Skin of body (tissue), 1 donor: ENCODE measurements at regions not wholly inside any gene's neighbourhood (a gene's known extent, or its start where the extent isn't known, plus 50 kb on each side); places are given as distances from the start of the nearest gene placed in this dataset.
"Not testable (repeated sequence)": the region's sequence is repeated elsewhere in the genome, so short reads cannot be mapped to it uniquely, and the experiment has no call there.

Source experiments
- DNase-seq: peaks from one replicate; lab custom pipeline; 2025; lab: John Stamatoyannopoulos, UW

DNA sequence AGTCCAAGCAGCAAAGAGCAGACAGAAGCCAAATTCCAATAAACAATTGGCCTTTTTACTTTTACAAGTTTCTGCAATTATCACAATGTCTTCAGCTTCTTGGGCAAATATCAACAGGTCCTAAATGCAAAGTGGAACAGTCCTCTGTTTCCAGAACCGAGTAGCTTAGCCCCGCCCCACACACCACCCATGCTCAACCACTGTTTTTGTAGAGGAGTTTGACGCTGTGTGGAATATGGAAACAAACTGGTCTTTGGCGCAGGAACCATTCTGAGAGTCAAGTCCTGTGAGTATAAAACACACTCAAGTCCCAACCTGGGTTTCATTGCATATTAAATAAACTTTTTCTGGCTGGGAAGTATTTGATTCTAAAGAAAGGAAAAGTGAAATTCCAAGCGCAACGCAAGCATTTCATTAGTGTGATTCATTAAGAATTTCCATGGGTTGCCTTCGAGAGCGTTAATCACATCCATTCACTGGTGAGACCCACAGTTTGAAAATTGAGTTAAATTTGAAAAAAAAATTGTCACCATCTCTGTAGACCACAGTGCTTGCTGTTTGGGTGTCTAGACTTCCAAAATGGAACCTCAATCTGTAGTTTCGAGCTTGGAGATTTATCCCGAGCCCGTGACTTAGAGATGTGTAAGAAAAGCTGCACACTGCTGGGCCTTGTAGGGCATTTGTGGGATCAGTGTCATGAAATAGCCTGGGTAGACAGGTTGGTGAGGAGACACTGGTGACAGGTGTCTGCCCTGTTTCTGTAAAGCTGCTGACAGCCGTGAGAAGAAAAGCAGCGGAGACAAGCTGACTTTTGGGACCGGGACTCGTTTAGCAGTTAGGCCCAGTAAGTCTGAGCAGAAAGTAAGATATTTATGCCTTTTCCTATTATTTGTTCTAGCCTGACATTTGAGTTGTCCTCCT, 96.1 kb downstream of the DAD1 start:
- DNase-seq = no peak

DNA sequence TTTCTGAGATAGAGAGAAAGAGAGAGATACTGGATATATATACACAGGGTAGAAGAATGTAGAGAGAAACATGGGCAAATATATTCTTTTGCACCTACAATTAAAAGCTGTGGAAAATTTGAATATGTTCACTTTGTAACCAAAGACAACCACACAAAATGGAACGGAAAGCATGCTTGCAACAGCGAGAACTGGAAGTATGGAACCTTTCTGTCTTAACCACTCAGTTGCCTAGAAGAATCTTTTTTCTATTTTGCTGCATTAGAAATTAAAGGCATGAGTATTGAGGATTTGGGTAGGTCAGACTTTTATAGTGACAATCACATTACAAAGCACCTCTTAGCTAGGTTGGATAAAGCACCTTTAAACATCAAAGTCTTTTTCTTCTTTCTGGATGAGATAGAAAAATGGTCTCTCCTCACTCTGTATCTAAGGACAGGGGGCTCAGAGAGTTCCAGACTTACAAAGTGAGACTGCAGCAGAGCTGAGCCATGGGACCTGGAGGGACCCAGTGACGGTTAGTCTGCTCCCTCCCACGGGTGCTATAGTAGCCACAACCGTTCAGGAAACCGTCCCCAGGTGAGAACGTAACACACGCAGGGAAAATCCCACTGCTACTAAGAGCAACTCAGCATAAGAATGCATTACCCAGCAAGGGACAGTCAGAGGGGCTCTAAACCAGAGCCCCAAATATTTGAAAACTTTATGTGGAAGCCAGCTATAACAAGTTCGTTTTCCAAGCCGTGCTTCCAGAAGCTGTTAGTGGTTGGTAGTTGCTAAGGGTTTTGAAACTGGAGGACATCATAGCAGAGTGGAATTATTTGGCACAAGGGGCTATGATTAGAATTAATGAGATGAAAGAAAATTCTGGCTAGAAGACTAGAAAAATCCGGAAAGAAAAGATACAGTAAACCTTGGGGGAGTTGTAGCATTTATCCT, 97.1 kb downstream of the DAD1 start:
- no peak for DNase-seq

DNA sequence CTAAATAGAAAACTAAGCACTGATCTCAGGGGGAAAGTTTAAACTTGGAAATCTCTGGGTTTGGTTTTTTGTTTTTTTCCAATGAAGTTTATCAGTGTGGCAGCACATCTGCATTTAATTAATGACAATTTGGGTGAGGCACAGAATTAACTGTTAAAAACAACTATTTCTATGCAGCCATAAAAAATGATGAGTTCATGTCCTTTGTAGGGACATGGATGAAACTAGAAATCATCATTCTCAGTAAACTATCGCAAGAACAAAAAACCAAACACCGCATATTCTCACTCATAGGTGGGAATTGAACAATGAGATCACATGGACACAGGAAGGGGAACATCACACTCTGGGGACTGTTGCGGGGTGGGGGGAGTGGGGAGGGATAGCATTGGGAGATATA, 98.0 kb downstream of the DAD1 start:
- DNase-seq = not testable (repeated sequence)

DNA sequence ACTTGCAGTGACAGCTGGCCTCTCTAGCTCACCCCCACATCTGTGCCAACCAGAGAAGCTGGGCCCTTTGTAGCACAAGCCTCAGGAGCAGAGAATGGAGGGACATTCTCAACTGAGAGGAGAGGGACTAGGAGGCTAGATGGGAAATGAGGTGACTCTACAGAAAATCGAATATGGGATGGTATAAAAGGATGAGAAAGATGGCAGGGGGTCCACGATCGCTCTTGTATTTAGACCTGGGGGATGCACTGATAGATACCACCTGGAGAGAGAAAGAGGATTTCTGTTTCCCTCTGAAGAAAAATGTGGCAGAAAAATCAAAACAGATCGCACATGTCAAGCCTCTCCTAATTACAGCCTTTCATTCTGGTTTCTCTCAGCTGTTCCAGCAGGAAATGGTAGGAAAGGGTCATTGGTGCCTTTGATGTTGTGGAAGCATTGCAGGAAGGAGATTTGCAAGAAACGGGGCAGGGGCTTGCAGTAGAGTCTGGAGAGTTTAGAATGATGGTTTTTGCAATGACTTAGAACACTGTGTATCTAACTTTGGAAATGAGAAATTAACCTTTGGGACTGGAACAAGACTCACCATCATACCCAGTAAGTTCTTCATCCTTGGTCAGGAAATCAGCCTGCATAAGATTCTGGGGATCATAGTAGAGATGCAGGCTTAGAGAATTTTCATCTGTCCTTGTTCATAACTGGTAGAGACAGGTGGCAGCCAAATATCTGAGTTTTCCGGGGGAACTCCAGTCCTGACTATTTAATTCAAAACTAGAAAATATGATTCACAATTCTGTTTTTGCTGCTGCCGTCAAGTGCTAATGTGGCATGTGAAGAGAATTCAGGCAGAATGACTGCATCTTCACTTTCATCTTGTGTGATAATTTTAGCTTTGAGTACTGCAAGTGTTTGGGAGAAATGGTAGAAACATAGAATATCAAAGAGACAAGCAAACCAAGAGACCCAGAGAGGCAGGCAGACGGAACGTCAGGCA, 98.8 kb downstream of the DAD1 start:
- no peak for DNase-seq

DNA sequence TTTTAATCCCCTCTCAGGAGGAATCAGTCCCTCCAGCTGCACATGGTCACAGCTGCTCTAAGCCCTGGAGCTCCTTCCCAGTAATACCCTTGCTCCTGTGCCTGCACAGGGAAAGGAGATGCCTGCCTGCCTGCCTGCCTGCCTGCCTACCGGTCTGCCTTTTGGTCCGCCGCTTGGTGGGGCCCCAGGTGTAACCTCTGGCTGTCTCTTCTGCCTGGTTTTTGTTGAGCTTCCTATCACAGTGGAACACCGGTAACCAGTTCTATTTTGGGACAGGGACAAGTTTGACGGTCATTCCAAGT, 99.8 kb downstream of the DAD1 start:
- no peak for DNase-seq

DNA sequence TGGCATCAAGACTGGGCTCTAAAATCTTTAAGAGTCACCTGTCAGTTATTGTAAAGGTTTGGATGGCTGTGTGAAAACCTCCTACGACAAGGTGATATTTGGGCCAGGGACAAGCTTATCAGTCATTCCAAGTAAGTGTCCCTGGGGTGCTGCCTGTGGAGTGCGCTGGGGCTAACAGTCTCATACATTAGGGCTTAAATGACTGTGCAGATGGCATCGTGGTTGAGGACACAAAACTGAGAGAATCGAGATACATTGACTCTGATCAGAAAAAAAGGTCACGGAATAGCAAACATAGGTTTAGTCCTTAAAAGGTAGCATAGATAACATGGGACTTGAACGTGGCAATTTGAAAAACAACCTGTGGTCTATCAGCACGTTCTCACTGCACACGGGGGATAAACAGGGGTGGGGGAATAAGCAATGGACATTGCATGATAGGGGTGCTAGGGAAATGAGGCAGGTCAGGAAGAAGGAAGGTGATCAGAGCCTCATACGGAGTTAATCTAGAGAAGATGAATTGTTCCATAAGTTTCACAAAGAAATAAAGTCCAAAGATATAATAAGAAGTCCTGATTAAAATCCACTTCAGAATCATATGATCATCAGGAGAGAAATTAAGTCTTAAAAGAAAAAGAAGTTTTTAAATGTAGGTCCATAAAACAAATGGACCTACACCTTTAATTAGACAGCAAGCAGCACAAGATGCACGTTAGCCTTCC, 100.3 kb downstream of the DAD1 start:
- no peak for DNase-seq

DNA sequence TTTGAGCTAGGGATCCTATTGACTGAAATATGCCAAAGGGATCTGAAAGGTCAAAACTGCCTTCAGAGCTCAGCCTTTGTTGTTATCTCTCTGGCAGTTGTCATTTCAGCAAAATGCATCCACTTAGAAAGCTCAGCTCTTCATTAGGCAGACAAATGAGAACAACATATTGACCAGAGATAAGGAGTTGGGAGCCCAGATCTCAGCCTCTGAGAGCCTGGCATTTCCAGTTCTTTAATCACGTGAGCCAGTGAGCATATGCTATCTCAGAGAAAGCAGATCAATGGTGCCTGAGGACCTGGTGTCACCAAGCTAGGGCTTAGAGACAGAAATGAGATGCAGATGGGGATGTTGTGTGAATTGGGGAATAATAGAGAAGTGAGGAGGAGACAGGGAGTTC, 101.1 kb downstream of the DAD1 start:
- no peak for DNase-seq

DNA sequence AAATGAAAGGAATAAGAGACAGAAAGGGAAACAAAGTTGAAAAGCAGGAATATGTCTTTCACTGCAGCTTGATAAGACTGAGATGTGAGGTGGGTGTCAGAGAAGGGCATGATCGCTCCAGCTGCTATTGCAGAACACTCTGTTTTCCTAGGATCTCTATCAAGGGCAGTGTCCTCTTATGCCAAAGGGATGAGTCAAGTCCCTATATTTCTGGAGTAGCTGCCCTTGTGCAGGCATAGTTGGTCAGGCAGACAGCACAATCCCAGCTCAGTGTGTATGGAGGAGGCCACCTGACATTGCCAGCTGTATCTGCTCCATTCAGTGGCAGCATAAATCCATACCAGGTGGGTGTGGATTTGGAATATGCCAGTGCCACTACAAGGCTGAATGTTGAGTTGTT, 101.6 kb downstream of the DAD1 start:
- DNase-seq = no peak

DNA sequence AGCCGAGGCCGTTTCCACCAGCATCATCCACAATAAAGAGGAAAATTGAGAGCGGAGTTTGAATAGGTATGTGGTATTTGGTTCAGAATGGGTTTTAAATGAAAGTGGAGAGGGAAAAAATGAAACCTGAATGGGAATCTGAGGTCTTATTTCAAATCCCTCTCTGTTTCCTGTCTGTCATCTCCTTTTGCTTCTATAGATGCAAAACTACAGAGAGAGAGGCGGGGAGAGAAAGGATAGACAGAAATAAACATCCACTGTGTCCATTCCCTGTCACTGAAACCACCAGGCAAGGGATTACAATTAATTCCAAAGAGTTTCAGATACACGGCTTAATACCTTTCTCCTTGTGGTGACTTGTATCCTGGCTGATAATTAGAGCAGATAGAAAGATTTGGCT, 102.3 kb downstream of the DAD1 start:
- DNase-seq = no peak

DNA sequence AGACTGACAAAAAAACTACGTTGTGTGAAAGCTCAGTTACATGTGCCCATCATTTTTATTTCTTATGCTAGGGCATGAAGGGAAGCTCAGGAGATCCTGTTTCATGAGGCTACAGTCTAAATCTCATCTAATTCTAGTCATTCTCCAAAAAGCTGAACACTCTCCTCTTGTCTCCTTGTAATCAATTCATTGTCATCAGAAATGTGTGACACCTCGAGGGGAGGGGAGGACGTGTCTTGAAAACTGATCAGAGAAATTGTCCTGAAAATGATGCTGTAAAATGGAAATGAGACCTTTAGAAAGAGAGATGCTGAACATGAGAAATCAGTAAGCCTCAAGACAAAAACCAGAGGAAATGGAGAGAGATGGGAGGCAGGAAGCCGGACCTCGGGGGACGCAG, 103.4 kb downstream of the DAD1 start:
- DNase-seq = no peak

DNA sequence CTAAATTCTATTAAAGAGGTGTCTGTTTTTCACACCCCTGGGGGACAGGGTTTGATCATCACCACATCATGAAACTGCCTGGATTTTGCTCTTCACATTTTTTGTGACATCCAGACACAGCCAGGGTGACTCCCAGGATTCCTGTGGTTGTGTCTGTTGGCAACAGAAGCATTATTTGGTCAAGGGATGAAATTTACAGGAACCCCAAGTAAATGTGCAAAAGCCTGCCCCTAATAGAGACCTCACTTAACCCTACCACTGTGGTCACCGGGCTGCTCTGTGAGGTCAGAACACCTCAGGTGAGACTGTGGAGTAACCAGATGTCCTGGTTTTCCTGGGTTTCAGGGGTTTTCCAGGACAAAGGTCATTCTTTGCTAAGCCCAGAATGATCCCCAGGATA, 103.8 kb downstream of the DAD1 start:
- DNase-seq = no peak

DNA sequence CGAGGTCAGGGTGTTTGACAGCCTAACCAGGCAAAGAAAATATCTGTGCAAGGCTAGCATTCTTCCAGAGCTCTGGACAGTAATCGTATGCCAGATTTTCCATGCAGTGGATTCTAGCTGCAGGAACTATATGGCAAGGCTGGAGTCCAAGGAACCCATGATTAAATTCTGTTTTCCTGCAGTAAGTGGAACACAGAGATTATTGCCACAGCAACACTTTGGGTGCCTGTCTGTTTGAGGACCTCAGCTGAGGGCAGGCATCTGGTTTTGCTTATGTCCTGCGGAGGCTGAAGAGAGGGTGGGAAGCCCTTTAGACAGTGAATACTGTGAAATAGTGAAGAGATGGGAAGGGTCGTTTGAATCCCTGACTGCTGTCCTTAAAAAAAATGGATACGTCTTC, 104.4 kb downstream of the DAD1 start:
- peak; percentile 18 for DNase-seq

DNA sequence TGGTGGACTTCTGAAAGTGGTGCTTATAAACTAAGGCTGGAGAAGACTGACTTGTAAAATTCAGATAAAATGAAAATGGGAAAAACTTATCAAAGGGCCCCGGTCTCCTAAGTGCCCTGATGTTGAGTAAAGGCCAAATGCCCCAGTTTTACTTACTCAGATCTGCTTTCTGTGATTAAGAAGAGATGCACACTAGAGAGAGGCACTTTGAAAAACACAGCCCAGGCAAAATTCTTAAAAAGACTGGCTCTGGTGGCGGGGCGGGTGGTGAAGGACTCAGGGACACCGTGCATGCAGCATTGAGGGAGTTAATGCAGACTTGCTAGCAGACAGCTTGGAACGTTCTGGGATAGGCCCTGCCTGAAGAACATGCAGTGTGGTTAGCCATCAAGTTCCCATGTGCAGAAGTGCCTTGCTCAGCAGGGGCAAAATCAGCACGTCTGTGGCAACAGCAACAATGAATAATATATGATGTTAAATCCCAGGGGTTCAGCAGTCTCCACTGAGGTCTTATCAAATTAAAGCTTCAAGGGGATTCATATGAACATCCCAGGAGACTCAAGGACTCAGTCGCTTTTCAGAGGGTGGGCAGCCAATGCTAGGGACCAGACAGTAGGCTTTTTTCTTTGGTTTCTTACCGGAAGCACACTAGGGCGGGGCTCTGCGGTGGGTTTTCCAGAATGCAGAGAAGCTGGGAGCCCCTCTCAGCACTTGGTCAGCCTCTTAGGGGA, 105.0 kb downstream of the DAD1 start:
- no peak for DNase-seq

DNA sequence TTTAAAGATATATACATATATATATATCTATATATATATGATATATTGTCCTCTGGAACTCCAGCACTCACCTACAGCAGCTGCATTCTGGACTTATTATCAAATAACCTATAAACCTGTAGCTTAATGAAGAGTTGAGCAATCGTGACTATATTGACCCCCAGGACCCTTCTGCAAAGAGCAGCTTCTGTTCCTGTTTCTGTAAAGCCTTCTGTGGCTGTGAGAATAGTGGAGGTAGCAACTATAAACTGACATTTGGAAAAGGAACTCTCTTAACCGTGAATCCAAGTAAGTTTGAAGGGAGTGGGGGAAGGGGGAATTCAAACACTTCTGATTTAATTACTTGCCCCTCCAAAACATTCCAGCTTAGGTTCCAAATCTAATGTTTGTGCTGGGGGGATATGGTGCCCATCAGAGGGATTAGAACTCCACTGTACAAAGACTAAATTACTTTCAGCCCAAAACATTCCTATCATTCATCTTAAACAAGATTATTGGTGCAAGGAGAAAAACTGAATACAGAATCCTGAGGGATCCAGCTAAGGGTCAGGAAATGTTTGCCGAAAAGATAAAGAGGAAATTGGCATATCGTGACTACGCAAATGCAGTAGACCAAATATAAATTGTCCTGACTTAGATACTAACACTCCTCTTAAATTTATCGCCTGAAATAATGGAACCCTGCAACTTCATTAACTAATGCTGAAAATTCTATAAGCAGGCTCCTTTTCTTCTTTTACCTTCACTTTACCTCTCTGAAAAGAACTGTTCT, 106.1 kb downstream of the DAD1 start:
- no peak for DNase-seq

DNA sequence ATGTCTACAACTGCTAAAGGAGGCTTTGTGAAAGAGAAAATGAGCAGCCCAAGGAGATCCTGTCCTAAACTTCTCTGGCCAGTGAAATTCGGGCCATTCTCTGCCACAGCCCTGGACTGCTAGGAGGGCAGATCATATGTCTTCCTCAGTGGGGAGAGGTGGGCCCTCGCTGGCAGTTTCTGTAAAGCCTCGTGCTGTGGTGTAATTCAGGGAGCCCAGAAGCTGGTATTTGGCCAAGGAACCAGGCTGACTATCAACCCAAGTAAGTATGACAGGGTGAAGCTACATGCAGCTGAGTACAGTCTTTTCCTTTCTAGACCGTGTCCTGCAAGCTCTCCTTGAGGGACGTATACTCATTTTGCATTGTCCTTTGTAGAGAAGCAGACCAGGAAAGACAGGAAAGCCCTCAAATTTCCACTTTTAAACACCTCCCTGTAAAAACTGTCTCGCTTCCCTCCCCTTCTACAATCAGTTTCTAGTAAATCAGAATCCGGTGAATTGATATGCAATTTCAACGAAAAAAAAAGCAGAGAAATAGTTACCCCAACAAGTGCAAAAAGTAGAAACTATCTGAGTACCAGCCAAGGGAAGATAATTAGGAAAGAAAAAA, 106.8 kb downstream of the DAD1 start:
- no peak for DNase-seq

DNA sequence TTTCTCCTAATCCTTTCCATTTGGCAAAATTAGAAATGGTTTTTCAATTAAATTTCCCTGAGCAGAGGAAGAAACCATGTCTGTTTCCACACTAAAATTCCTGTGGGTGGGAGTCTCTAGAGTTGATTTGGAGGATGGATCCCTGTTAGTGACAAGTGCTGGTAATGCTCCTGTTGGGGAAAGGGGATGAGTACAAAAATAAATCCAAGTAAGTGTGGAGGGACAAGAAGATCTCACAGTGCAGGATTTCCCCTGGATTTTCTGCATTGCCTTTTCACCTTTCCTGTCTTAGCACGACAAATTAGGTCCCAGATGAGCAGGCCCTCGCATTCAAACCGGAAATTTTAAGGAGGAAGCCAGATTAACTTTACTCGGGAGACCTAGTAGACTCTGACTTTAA, 107.5 kb downstream of the DAD1 start:
- peak; percentile 55 for DNase-seq

DNA sequence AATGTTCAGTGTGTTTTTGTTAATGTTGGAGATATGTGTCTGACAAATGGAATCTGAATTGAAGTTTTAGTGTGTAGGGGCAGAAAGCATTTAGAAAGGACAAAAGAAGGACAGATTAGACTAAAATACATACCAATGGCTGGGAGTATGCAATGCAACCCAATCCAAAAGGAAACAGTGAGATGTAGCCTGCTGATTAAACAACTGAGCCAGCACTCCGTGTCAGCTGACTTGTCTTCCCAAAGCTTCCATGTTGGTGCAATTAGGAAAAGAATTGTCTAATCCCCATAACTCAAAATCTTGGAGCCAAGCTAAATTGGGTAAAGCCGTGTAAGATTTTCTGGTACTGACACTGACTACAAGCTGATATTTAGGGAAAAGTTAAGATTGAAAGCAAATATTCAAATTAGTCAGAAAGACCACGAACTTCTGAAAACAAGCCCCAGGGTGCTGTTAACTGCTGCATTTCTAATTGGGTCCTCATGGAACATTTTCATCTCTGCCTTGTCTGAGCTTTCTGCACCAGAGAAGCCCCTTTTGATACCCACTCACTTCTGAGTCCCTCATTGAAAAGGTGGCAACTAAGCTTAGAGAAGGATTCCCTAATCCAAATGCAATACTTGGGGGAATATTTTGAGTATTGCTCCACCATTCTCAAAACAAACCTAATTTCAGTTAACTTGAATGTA, 109.1 kb downstream of the DAD1 start:
- peak; percentile 92 for DNase-seq

DNA sequence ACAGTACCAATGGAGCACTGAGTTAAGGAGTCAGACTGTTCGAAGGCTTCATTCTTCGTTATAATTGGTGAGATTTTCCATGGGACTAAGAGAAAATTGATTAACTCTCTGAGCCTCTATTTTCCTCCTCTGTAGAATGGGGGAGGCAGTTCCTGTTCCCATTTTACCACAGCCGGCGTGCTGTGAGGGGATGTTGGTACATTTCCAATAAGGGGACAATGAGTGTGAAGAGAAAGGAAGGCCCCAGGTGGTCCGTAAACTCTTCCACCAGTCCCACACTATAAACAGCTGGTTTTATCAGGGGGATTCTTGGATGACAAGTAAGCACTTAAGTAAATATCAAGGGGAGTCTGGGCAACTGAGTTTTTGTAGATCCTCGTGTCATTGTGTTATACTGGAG, 109.9 kb downstream of the DAD1 start:
- no peak for DNase-seq
